IMR-90 (cell line): ENCODE measurements at regions not wholly inside any gene's neighbourhood (a gene's known extent, or its start where the extent isn't known, plus 50 kb on each side); places are given as distances from the start of the nearest gene placed in this dataset.

Experiments
- ATAC-seq: fragments of 200-7000 bp; cut with Tn5 transposase; 2 replicates; pipeline ENCODE4 v1.9.1; 2020; ENCODE audit warnings: low read depth, mild to moderate bottlenecking, moderate library complexity
- BruUV-seq: library from RNA; stranded (reverse); fragments of 400-500 nt; replicated peaks from 2 replicates; lab custom pipeline; 2021; lab: Mats Ljungman, UMichigan
- CTCF ChIA-PET: fragments of 300-600 bp; formaldehyde crosslinking; extraction: SDS; loops from one replicate; lab custom pipeline; 2021; ENCODE audit warnings: antibody characterized with exemption; lab: Yijun Ruan, JAX
- POLR2A ChIA-PET: fragments of 300-600 bp; sonication (Branson Sonifier 250); formaldehyde crosslinking; loops from one replicate; lab custom pipeline; 2022; ENCODE audit warnings: antibody characterized with exemption; ENCODE audit not compliant: unreplicated experiment; lab: Charles Lee
- DNase-seq: peaks from one replicate; pipeline ENCODE4 v3.0.0; 2013
- H2AFZ ChIP-seq: replicated peaks from 2 replicates; pipeline ENCODE3; 2013; ENCODE audit warnings: low read length, mild to moderate bottlenecking; ENCODE audit not compliant: poor library complexity
- H2AK5ac ChIP-seq: 2 replicates; pipeline ENCODE4 v1.6.1; 2013; ENCODE audit warnings: low read depth, low read length, inconsistent platforms
- H2AK9ac ChIP-seq: replicated peaks from 2 replicates; pipeline ENCODE3; 2013; ENCODE audit warnings: mild to moderate bottlenecking, low read depth, low read length, moderate library complexity; ENCODE audit not compliant: poor library complexity
- H2BK120ac ChIP-seq: 2 replicates; pipeline ENCODE4 v1.6.1; 2013; ENCODE audit warnings: low read depth, low read length, inconsistent platforms
- H2BK15ac ChIP-seq: 3 replicates; pipeline ENCODE4 v1.6.1; 2013; ENCODE audit warnings: low read depth, low read length, inconsistent platforms
- H2BK20ac ChIP-seq: 2 replicates; pipeline ENCODE4 v1.6.1; 2013; ENCODE audit warnings: low read depth, mild to moderate bottlenecking, inconsistent platforms, low read length, moderate library complexity
- H2BK5ac ChIP-seq: 2 replicates; pipeline ENCODE4 v1.6.1; 2013; ENCODE audit warnings: mild to moderate bottlenecking, low read depth, low read length, inconsistent platforms; ENCODE audit not compliant: poor library complexity, severe bottlenecking
- H3K14ac ChIP-seq: replicated peaks from 2 replicates; pipeline ENCODE4 v1.6.1; 2013; ENCODE audit warnings: low read depth, low read length, inconsistent platforms
- H3K18ac ChIP-seq: 2 replicates; pipeline ENCODE4 v1.6.1; 2013; ENCODE audit warnings: low read depth, low read length, control low read depth
- H3K23ac ChIP-seq: 2 replicates; pipeline ENCODE4 v1.6.1; 2013; ENCODE audit warnings: low read depth, low read length, inconsistent platforms
- H3K27ac ChIP-seq: 2 replicates; pipeline ENCODE4 v1.5.1; 2013; ENCODE audit warnings: mild to moderate bottlenecking, control low read depth, low read length; ENCODE audit not compliant: insufficient read depth
- H3K27me3 ChIP-seq: 2 replicates; pipeline ENCODE4 v1.6.1; 2013; ENCODE audit warnings: low read length; ENCODE audit not compliant: control insufficient read depth, insufficient read depth
- H3K36me3 ChIP-seq: 2 replicates; pipeline ENCODE4 v1.6.1; 2013; ENCODE audit warnings: low read length, mixed read lengths; ENCODE audit not compliant: control insufficient read depth, insufficient read depth
- H3K4ac ChIP-seq: 2 replicates; pipeline ENCODE4 v1.6.1; 2013; ENCODE audit warnings: low read depth, low read length, inconsistent platforms
- H3K4me1 ChIP-seq: 2 replicates; pipeline ENCODE4 v1.6.1; 2013; ENCODE audit warnings: low read length, mixed read lengths; ENCODE audit not compliant: control insufficient read depth, insufficient read depth
- H3K4me2 ChIP-seq: 2 replicates; pipeline ENCODE4 v1.6.1; 2013; ENCODE audit warnings: low read depth, mild to moderate bottlenecking, control low read depth, low read length, moderate library complexity
- H3K4me3 ChIP-seq: 2 replicates; pipeline ENCODE4 v1.5.1; 2013; ENCODE audit warnings: low read depth, mild to moderate bottlenecking, control low read depth, low read length, moderate library complexity; ENCODE audit not compliant: insufficient read depth
- H3K56ac ChIP-seq: 2 replicates; pipeline ENCODE4 v1.6.1; 2013; ENCODE audit warnings: low read length, inconsistent platforms; ENCODE audit not compliant: insufficient read depth; ENCODE audit errors: extremely low read depth
- H3K79me1 ChIP-seq, 2 experiments: 2 replicates each; pipeline ENCODE4 v1.6.1; 2013; ENCODE audit warnings: low read length in 2 of 2, inconsistent platforms in 1 of 2, low read depth in 1 of 2
- H3K9ac ChIP-seq: 2 replicates; pipeline ENCODE4 v1.6.1; 2013; ENCODE audit warnings: low read depth, low read length, control low read depth
- H3K9me1 ChIP-seq: 2 replicates; pipeline ENCODE4 v1.6.1; 2013; ENCODE audit warnings: low read length, inconsistent platforms; ENCODE audit not compliant: insufficient read depth
- H3K9me3 ChIP-seq: 2 replicates; pipeline ENCODE4 v1.6.1; 2013; ENCODE audit warnings: low read length; ENCODE audit not compliant: control insufficient read depth, insufficient read depth
- H4K20me1 ChIP-seq: 2 replicates; pipeline ENCODE4 v1.6.1; 2013; ENCODE audit warnings: low read length, inconsistent platforms; ENCODE audit not compliant: insufficient read depth
- H4K5ac ChIP-seq: 2 replicates; pipeline ENCODE4 v1.6.1; 2013; ENCODE audit warnings: mild to moderate bottlenecking, low read depth, low read length, control low read depth
- H4K8ac ChIP-seq, 2 experiments: 2 replicates each; pipeline ENCODE4 v1.6.1; 2013; ENCODE audit warnings: low read depth in 2 of 2, low read length in 2 of 2, control low read depth in 1 of 2, inconsistent platforms in 1 of 2
- H4K91ac ChIP-seq: 2 replicates; pipeline ENCODE4 v1.6.1; 2013; ENCODE audit warnings: low read depth, low read length, inconsistent platforms; ENCODE audit not compliant: insufficient read depth
- BHLHE40 ChIP-seq: fragments of 150-350 bp; IDR thresholded peaks from 2 replicates; pipeline ENCODE4 v1.6.1; 2016; ENCODE audit warnings: mild to moderate bottlenecking, low read depth, low read length
- CEBPB ChIP-seq: IDR thresholded peaks from 2 replicates; pipeline ENCODE4 v1.6.1; 2012; ENCODE audit warnings: low read depth, low read length, improper control_type of control experiment
- CHD1 ChIP-seq: IDR thresholded peaks from 2 replicates; pipeline ENCODE4 v1.6.1; 2012; ENCODE audit warnings: low read depth, low read length, improper control_type of control experiment
- CTCF ChIP-seq: conservative IDR thresholded peaks from 2 replicates; pipeline ENCODE4 v1.5.1; 2012; ENCODE audit warnings: mild to moderate bottlenecking, low read depth, low read length, improper control_type of control experiment
- ELK1 ChIP-seq: fragments of 150-350 bp; IDR thresholded peaks from 2 replicates; pipeline ENCODE4 v1.6.1; 2016; ENCODE audit warnings: low read depth, mild to moderate bottlenecking, low read length, moderate library complexity, borderline replicate concordance
- FOS ChIP-seq: fragments of 150-350 bp; IDR thresholded peaks from 2 replicates; pipeline ENCODE4 v1.6.1; 2016; ENCODE audit warnings: low read depth, low read length
- MAFK ChIP-seq: IDR thresholded peaks from 2 replicates; pipeline ENCODE4 v1.6.1; 2012; ENCODE audit warnings: low read depth, low read length, improper control_type of control experiment
- MAZ ChIP-seq: IDR thresholded peaks from 2 replicates; pipeline ENCODE4 v1.6.1; 2012; ENCODE audit warnings: low read depth, mild to moderate bottlenecking, low read length, improper control_type of control experiment, moderate library complexity, borderline replicate concordance
- MXI1 ChIP-seq: IDR thresholded peaks from 2 replicates; pipeline ENCODE4 v1.6.1; 2012; ENCODE audit warnings: low read depth, mild to moderate bottlenecking, low read length, moderate library complexity, borderline replicate concordance
- NFE2L2 ChIP-seq: fragments of 150-350 bp; IDR thresholded peaks from 2 replicates; pipeline ENCODE4 v1.6.1; 2016; ENCODE audit warnings: low read depth, mild to moderate bottlenecking, low read length
- POLR2A ChIP-seq: IDR thresholded peaks from 2 replicates; pipeline ENCODE4 v1.6.1; 2012; ENCODE audit warnings: mild to moderate bottlenecking, low read depth, low read length
- RAD21 ChIP-seq: IDR thresholded peaks from 2 replicates; pipeline ENCODE4 v1.6.1; 2012; ENCODE audit warnings: low read length, improper control_type of control experiment
- RCOR1 ChIP-seq: IDR thresholded peaks from 2 replicates; pipeline ENCODE4 v1.6.1; 2012; ENCODE audit warnings: mild to moderate bottlenecking, low read length, improper control_type of control experiment; ENCODE audit not compliant: insufficient replicate concordance
- RFX5 ChIP-seq: IDR thresholded peaks from 2 replicates; pipeline ENCODE4 v1.8.0; 2012; ENCODE audit warnings: low read depth, mild to moderate bottlenecking, low read length, moderate library complexity
- SMC3 ChIP-seq: fragments of 150-350 bp; IDR thresholded peaks from 2 replicates; pipeline ENCODE4 v1.6.1; 2016; ENCODE audit warnings: low read depth, mild to moderate bottlenecking, antibody characterized with exemption, low read length, moderate library complexity
- USF2 ChIP-seq: fragments of 150-350 bp; IDR thresholded peaks from 2 replicates; pipeline ENCODE4 v1.6.1; 2017; ENCODE audit warnings: mild to moderate bottlenecking, antibody characterized with exemption, low read length, low read depth
- whole genome bisulfite sequencing, 2 experiments: methylation state at CpG; one replicate each; pipeline versions ENCODE4 v1.1.5 to v1.1.7; 2013; ENCODE audit warnings: missing lambda C conversion rate in 2 of 2; ENCODE audit not compliant: insufficient read length in 1 of 2; ENCODE audit errors: extremely low coverage in 2 of 2; 5-methylcytosine and 5-hydroxymethylcytosine counted together
- dilution Hi-C: fragments of 300-500 bp; cut with HindIII; formaldehyde crosslinking; loops from one replicate; pipeline ENCODE4 v1.14.3; 2018; ENCODE audit warnings: low sequenced_read_pairs; ENCODE audit not compliant: unreplicated experiment
- in situ Hi-C: fragments of 300-500 bp; cut with MboI; formaldehyde crosslinking; loops from 3 replicates; pipeline ENCODE4 v1.14.3; 2019; ENCODE audit warnings: low sequenced_read_pairs, inconsistent platforms, mixed read lengths
- intact Hi-C: fragments of 100-400 bp; cut with micrococcal nuclease; formaldehyde crosslinking; loops from 2 replicates; pipeline ENCODE4 v1.10.0; 2022

GRCh38 chr4:145302725-145303124, 122.3 kb upstream of the OTUD4 start:
- Histone ChIP-seq H2AK9ac (no peak overlapping the region), H3K56ac (no peak overlapping the region), H3K18ac (no peak overlapping the region), H3K9me3 (no peaks in the 10 kb centered on the region), H2BK120ac (no peak overlapping the region), H2BK20ac (no peak overlapping the region), H3K4me2 (no peak overlapping the region), H3K9me1 (no peaks in the 10 kb centered on the region), H3K27me3 (no peaks in the 10 kb centered on the region), H3K79me1 (no peaks in the 10 kb centered on the region), H4K5ac (no peak overlapping the region), H3K36me3 (no peaks in the 10 kb centered on the region), H3K23ac (no peak overlapping the region), H3K4ac (no peak overlapping the region), H4K8ac (no peak overlapping the region), H2BK15ac (no peak overlapping the region), H2AFZ (no peak overlapping the region), H2BK5ac (no peak overlapping the region), H3K27ac (no peak overlapping the region), H4K20me1 (no peaks in the 10 kb centered on the region), H4K91ac (no peak overlapping the region), H3K9ac (no peak overlapping the region), H3K4me3 (no peak overlapping the region), H3K14ac (no peak overlapping the region), H2AK5ac (no peak overlapping the region), H3K4me1 (no peaks in the 10 kb centered on the region)
- intact Hi-C loops, result no loop called here
- no peak for DNase-seq
- no peak for ATAC-seq
- TF ChIP-seq CEBPB, result no peak
- no peak for TF ChIP-seq BHLHE40
- TF ChIP-seq FOS, result no peak
- no peak for TF ChIP-seq USF2
- no peak for TF ChIP-seq MAFK
- TF ChIP-seq ELK1, result no peak
- TF ChIP-seq POLR2A, result no peak
- no peak for TF ChIP-seq CHD1
- no peak for TF ChIP-seq RAD21
- no peak for TF ChIP-seq RFX5
- no peak for TF ChIP-seq MAZ
- TF ChIP-seq RCOR1, result no peak
- no peak for TF ChIP-seq MXI1
- TF ChIP-seq NFE2L2, result no peak
- TF ChIP-seq SMC3, result no peak
- TF ChIP-seq CTCF, result no peak
- CTCF ChIA-PET, result interaction anchor here (0.8 kb wide), 1 partner anchor 10 kb away, joined by 3 read pairs; no protein-coding TSS in a partner anchor
- 50% methylated on average over 2 of the region's 3 CpGs; no CpG with 5 or more reads in 1 of the 2 experiments for WGBS, 2 experiments
- POLR2A ChIA-PET, result no interaction called here
- dilution Hi-C loops, result no loop called here
- no TSS peak for BruUV-seq
- in situ Hi-C loops, result no loop called here
